ENCODE measurements at regions not wholly inside any gene's neighbourhood (a gene's known extent, or its start where the extent isn't known, plus 50 kb on each side); places are given as distances from the start of the nearest gene placed in this dataset.

- H2AFZ ChIP-seq (ENCODE audit: low read depth, low read length), result no peak overlapping the region
- H3K27me3 Mint-ChIP-seq (ENCODE audit: low read depth, unreplicated experiment), result peaks cover 12% of the 10 kb centered on the region
Measured at GRCh38 chr11:71200172-71200716, 52.1 kb downstream of the SHANK2 start.

GRCh38 chr11:71199226-71199820 is 53.1 kb downstream of the SHANK2 start:
- Mint-ChIP-seq H3K36me3 (ENCODE audit: low read depth, unreplicated experiment) (peaks cover 4% of the 10 kb centered on the region), H3K27ac (ENCODE audit: unreplicated experiment) (no peak overlapping the region), H3K27me3 (ENCODE audit: low read depth, unreplicated experiment) (peaks cover 8% of the 10 kb centered on the region), H3K4me3 (ENCODE audit: unreplicated experiment) (no peak overlapping the region), H3K4me1 (ENCODE audit: low read depth, unreplicated experiment) (no peaks in the 10 kb centered on the region), H3K9me3 (ENCODE audit: unreplicated experiment) (peaks cover 4% of the 10 kb centered on the region)
- H3K4me3 ChIP-seq (ENCODE audit: insufficient read depth, low read depth, low read length), result no peak overlapping the region
- H3K9me3 ChIP-seq (ENCODE audit: insufficient read depth, low read depth, low read length), result no peaks in the 10 kb centered on the region
- H3K4me2 ChIP-seq (ENCODE audit: low read length), result no peak overlapping the region
- DNase-seq (ENCODE audit: low read depth), result no peak
- H2AFZ ChIP-seq (ENCODE audit: low read depth, low read length), result no peak overlapping the region
- no peaks in the 10 kb centered on the region for H3K4me1 ChIP-seq (ENCODE audit: insufficient read depth, low read length)
- no peak for FAIRE-seq
- H3K27me3 ChIP-seq (ENCODE audit: insufficient read depth, low read length), result no peaks in the 10 kb centered on the region
- no peaks in the 10 kb centered on the region for H4K20me1 ChIP-seq (ENCODE audit: insufficient read depth, low read length)
- no peaks in the 10 kb centered on the region for H3K79me2 ChIP-seq (ENCODE audit: insufficient read depth, low read length)
- TF ChIP-seq CTCF (IDR thresholded peaks at IDR 0.05; ENCODE audit: insufficient read depth, low read depth, low read length) (no peak), EZH2 (IDR thresholded peaks at IDR 0.05; ENCODE audit: insufficient read depth, low read length) (no peak)
- no peak overlapping the region for H3K27ac ChIP-seq (ENCODE audit: low read depth, low read length)
- H3K9ac ChIP-seq (ENCODE audit: low read length), result no peak overlapping the region
- H3K36me3 ChIP-seq (ENCODE audit: insufficient read depth, low read length), result no peaks in the 10 kb centered on the region

More at GRCh38 chr11:71200172-71200716, 52.1 kb downstream of the SHANK2 start:
- no peak overlapping the region for H3K27ac Mint-ChIP-seq (ENCODE audit: unreplicated experiment)
- H3K4me3 Mint-ChIP-seq (ENCODE audit: unreplicated experiment), result no peak overlapping the region
- no peak overlapping the region for H3K27ac ChIP-seq (ENCODE audit: low read depth, low read length)
- TF ChIP-seq EZH2 (IDR thresholded peaks at IDR 0.05; ENCODE audit: insufficient read depth, low read length), result no peak
- TF ChIP-seq CTCF (IDR thresholded peaks at IDR 0.05; ENCODE audit: insufficient read depth, low read depth, low read length), result no peak
- no peaks in the 10 kb centered on the region for H3K4me1 Mint-ChIP-seq (ENCODE audit: low read depth, unreplicated experiment)
- no peaks in the 10 kb centered on the region for H3K4me1 ChIP-seq (ENCODE audit: insufficient read depth, low read length)
- H3K36me3 Mint-ChIP-seq (ENCODE audit: low read depth, unreplicated experiment), result peaks cover 2% of the 10 kb centered on the region
- no peak for FAIRE-seq
- H3K79me2 ChIP-seq (ENCODE audit: insufficient read depth, low read length), result no peaks in the 10 kb centered on the region
- no peak overlapping the region for H3K9ac ChIP-seq (ENCODE audit: low read length)
- no peaks in the 10 kb centered on the region for H3K36me3 ChIP-seq (ENCODE audit: insufficient read depth, low read length)
- no peaks in the 10 kb centered on the region for H3K9me3 ChIP-seq (ENCODE audit: insufficient read depth, low read depth, low read length)
- H3K27me3 ChIP-seq (ENCODE audit: insufficient read depth, low read length), result no peaks in the 10 kb centered on the region
- H3K9me3 Mint-ChIP-seq (ENCODE audit: unreplicated experiment), result peaks cover 2% of the 10 kb centered on the region
- no peak for DNase-seq (ENCODE audit: low read depth)
- H3K4me2 ChIP-seq (ENCODE audit: low read length), result no peak overlapping the region
- no peaks in the 10 kb centered on the region for H4K20me1 ChIP-seq (ENCODE audit: insufficient read depth, low read length)
- H3K4me3 ChIP-seq (ENCODE audit: insufficient read depth, low read depth, low read length), result no peak overlapping the region

DNA sequence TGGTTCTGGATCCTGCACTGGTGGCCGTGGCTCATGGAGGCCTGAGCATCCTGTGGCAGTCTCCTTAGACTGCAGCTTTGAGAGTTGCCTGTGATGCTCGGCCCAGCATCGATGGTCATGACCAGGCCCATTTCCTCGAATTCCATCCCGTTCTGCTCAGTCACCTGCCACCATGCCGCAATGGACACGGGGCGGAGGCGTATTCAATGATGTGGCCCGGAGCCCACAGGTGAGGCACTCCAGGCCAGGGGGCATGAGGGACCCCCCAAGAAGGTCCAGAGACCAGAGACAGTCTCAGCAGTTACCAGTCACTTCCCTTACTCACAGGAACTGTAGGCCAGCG is 53.6 kb downstream of the SHANK2 start:
- Mint-ChIP-seq H3K27ac (ENCODE audit: unreplicated experiment) (no peak overlapping the region), H3K27me3 (ENCODE audit: low read depth, unreplicated experiment) (peaks cover 5% of the 10 kb centered on the region), H3K4me1 (ENCODE audit: low read depth, unreplicated experiment) (no peaks in the 10 kb centered on the region), H3K9me3 (ENCODE audit: unreplicated experiment) (peaks cover 4% of the 10 kb centered on the region), H3K4me3 (ENCODE audit: unreplicated experiment) (no peak overlapping the region), H3K36me3 (ENCODE audit: low read depth, unreplicated experiment) (peaks cover 4% of the 10 kb centered on the region)
- Histone ChIP-seq H3K4me1 (ENCODE audit: insufficient read depth, low read length) (no peaks in the 10 kb centered on the region), H3K27me3 (ENCODE audit: insufficient read depth, low read length) (no peaks in the 10 kb centered on the region), H3K27ac (ENCODE audit: low read depth, low read length) (no peak overlapping the region), H3K4me2 (ENCODE audit: low read length) (no peak overlapping the region), H3K79me2 (ENCODE audit: insufficient read depth, low read length) (no peaks in the 10 kb centered on the region), H3K9ac (ENCODE audit: low read length) (no peak overlapping the region), H3K36me3 (ENCODE audit: insufficient read depth, low read length) (no peaks in the 10 kb centered on the region), H3K9me3 (ENCODE audit: insufficient read depth, low read depth, low read length) (no peaks in the 10 kb centered on the region), H3K4me3 (ENCODE audit: insufficient read depth, low read depth, low read length) (no peak overlapping the region), H4K20me1 (ENCODE audit: insufficient read depth, low read length) (no peaks in the 10 kb centered on the region), H2AFZ (ENCODE audit: low read depth, low read length) (no peak overlapping the region)
- DNase-seq (ENCODE audit: low read depth) (no peak), FAIRE-seq (no peak)
- TF ChIP-seq EZH2 (IDR thresholded peaks at IDR 0.05; ENCODE audit: insufficient read depth, low read length) (no peak), CTCF (IDR thresholded peaks at IDR 0.05; ENCODE audit: insufficient read depth, low read depth, low read length) (no peak)
